K562 (cell line): ENCODE measurements at regions not wholly inside any gene's neighbourhood (a gene's known extent, or its start where the extent isn't known, plus 50 kb on each side); places are given as distances from the start of the nearest gene placed in this dataset.

ENCODE experiments used
- ARID2 ChIP-seq: fragments of 450-650 bp; IDR thresholded peaks from 2 replicates; pipeline ENCODE4 v1.6.1; 2017; ENCODE audit warnings: antibody characterized with exemption, mild to moderate bottlenecking
- HINFP ChIP-seq: fragments of 450-650 bp; conservative IDR thresholded peaks from 2 replicates; pipeline ENCODE4 v1.6.1; 2016; ENCODE audit warnings: missing genetic modification characterization, low read depth, mild to moderate bottlenecking, control low read depth, missing compliant biosample characterization
- HNRNPUL1 ChIP-seq: fragments of 200-400 bp; formaldehyde crosslinking; IDR thresholded peaks from 2 replicates; pipeline ENCODE4 v1.6.1; 2017; ENCODE audit warnings: low read length
- KLF1 ChIP-seq: fragments of 450-650 bp; IDR thresholded peaks from 2 replicates; pipeline ENCODE4 v1.6.1; 2016; ENCODE audit warnings: missing genetic modification characterization, missing compliant biosample characterization
- MAFF ChIP-seq: IDR thresholded peaks from 2 replicates; pipeline ENCODE4 v1.6.1; 2012; ENCODE audit warnings: low read length, improper control_type of control experiment
- SOX6 ChIP-seq: fragments of 450-650 bp; IDR thresholded peaks from 2 replicates; pipeline ENCODE4 v1.6.1; 2014; ENCODE audit warnings: mild to moderate bottlenecking
- TARDBP ChIP-seq: fragments of 450-650 bp; IDR thresholded peaks from 2 replicates; pipeline ENCODE4 v1.6.1; 2016
- ZBTB17 ChIP-seq: fragments of 450-650 bp; formaldehyde crosslinking; IDR thresholded peaks from 2 replicates; pipeline ENCODE4 v1.4.0; 2020; ENCODE audit warnings: mild to moderate bottlenecking
- ZNF407 ChIP-seq: fragments of 450-650 bp; IDR thresholded peaks from 2 replicates; pipeline ENCODE4 v1.6.1; 2016; ENCODE audit warnings: low read depth
- ZNF780A ChIP-seq: fragments of 250-450 bp; sonication (Bioruptor Pico); IDR thresholded peaks from 2 replicates; pipeline ENCODE4 v1.5.0; 2021; ENCODE audit warnings: mild to moderate bottlenecking

DNA sequence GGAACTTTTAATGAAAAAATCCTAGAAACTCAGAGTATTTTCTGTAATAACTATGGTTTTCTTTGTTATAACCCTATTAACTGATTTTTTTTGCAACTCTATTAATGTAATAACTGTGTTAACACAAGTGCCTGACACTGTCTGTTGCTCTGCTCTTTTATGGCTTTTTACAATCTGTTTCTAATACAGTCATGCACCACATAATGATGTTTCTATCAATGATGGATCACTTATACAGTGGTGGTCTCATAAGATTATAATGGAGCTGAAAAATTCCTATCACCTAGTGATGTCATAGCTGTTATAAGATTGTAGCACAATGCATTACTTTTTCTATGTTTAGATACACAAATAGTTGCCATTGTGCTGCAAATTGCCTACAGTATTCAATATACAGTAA is 123.1 kb upstream of the SV2C start (continued):
- TF ChIP-seq ZNF407, result no peak
- no peak for TF ChIP-seq ZNF780A (CRISPR knock-in tag)
- no peak for TF ChIP-seq HNRNPUL1
- no peak for TF ChIP-seq MAFF
- TF ChIP-seq KLF1 (tag), result no peak
- no peak for TF ChIP-seq SOX6
- no peak for TF ChIP-seq HINFP
- no peak for TF ChIP-seq ZBTB17 (CRISPR knock-in tag)
- TF ChIP-seq TARDBP, result no peak
- TF ChIP-seq ARID2, result no peak
